ENCODE measurements at regions not wholly inside any gene's neighbourhood (a gene's known extent, or its start where the extent isn't known, plus 50 kb on each side); places are given as distances from the start of the nearest gene placed in this dataset.

GRCh38 chr4:176539091-176539784 is 219.5 kb downstream of the SPCS3 start:
- Histone ChIP-seq H4K20me1 (ENCODE audit: insufficient read depth, low read length) (no peaks in the 10 kb centered on the region), H3K4me2 (ENCODE audit: insufficient read depth, low read length) (no peak overlapping the region), H3K36me3 (ENCODE audit: insufficient read depth, low read length) (no peaks in the 10 kb centered on the region), H3K79me2 (ENCODE audit: insufficient read depth, low read length) (no peaks in the 10 kb centered on the region), H3K27ac (ENCODE audit: low read depth, low read length) (peak overlapping the region; percentile 99), H3K4me1 (ENCODE audit: insufficient read depth, low read length) (peaks cover 27% of the 10 kb centered on the region), H2AFZ (ENCODE audit: low read length) (no peak overlapping the region), H3K9me3 (ENCODE audit: low read depth, low read length) (no peaks in the 10 kb centered on the region), H3K4me3 (ENCODE audit: insufficient read depth, low read length) (no peak overlapping the region), H3K27me3 (ENCODE audit: insufficient read depth, low read length) (no peaks in the 10 kb centered on the region)
- no peak for TF ChIP-seq CTCF (IDR thresholded peaks at IDR 0.05; ENCODE audit: extremely low read depth, low read depth, low read length)
- DNase-seq (ENCODE audit: insufficient read length, low spot score, missing footprints): peak; percentile 22

- TF ChIP-seq CTCF (IDR thresholded peaks at IDR 0.05; ENCODE audit: extremely low read depth, low read depth, low read length): no peak
- H3K4me3 ChIP-seq (ENCODE audit: insufficient read depth, low read length): no peak overlapping the region
- H3K36me3 ChIP-seq (ENCODE audit: insufficient read depth, low read length): no peaks in the 10 kb centered on the region
- no peak for DNase-seq (ENCODE audit: insufficient read length, low spot score, missing footprints)
- peak overlapping the region; percentile 99 for H3K27ac ChIP-seq (ENCODE audit: low read depth, low read length)
- no peak overlapping the region for H3K4me2 ChIP-seq (ENCODE audit: insufficient read depth, low read length)
- no peaks in the 10 kb centered on the region for H3K79me2 ChIP-seq (ENCODE audit: insufficient read depth, low read length)
- no peak overlapping the region for H2AFZ ChIP-seq (ENCODE audit: low read length)
- H3K4me1 ChIP-seq (ENCODE audit: insufficient read depth, low read length): peaks cover 23% of the 10 kb centered on the region
- no peaks in the 10 kb centered on the region for H3K27me3 ChIP-seq (ENCODE audit: insufficient read depth, low read length)
- H4K20me1 ChIP-seq (ENCODE audit: insufficient read depth, low read length): no peaks in the 10 kb centered on the region
- no peaks in the 10 kb centered on the region for H3K9me3 ChIP-seq (ENCODE audit: low read depth, low read length)
Observed at GRCh38 chr4:176539785-176540175, 220.0 kb downstream of the SPCS3 start.

GRCh38 chr4:176540814-176541213 is 221.0 kb downstream of the SPCS3 start:
- H3K4me2 ChIP-seq (ENCODE audit: insufficient read depth, low read length): no peak overlapping the region
- no peaks in the 10 kb centered on the region for H3K79me2 ChIP-seq (ENCODE audit: insufficient read depth, low read length)
- no peak overlapping the region for H3K4me3 ChIP-seq (ENCODE audit: insufficient read depth, low read length)
- no peaks in the 10 kb centered on the region for H3K9me3 ChIP-seq (ENCODE audit: low read depth, low read length)
- H3K27ac ChIP-seq (ENCODE audit: low read depth, low read length): no peak overlapping the region
- no peak overlapping the region for H2AFZ ChIP-seq (ENCODE audit: low read length)
- H3K4me1 ChIP-seq (ENCODE audit: insufficient read depth, low read length): peaks cover 21% of the 10 kb centered on the region
- TF ChIP-seq CTCF (IDR thresholded peaks at IDR 0.05; ENCODE audit: extremely low read depth, low read depth, low read length): no peak
- no peaks in the 10 kb centered on the region for H3K36me3 ChIP-seq (ENCODE audit: insufficient read depth, low read length)
- no peak for DNase-seq (ENCODE audit: insufficient read length, low spot score, missing footprints)
- H4K20me1 ChIP-seq (ENCODE audit: insufficient read depth, low read length): no peaks in the 10 kb centered on the region
- no peaks in the 10 kb centered on the region for H3K27me3 ChIP-seq (ENCODE audit: insufficient read depth, low read length)

- Histone ChIP-seq H3K27ac (ENCODE audit: low read depth, low read length) (no peak overlapping the region), H3K4me1 (ENCODE audit: insufficient read depth, low read length) (peaks cover 33% of the 10 kb centered on the region), H3K27me3 (ENCODE audit: insufficient read depth, low read length) (no peaks in the 10 kb centered on the region), H2AFZ (ENCODE audit: low read length) (no peak overlapping the region), H4K20me1 (ENCODE audit: insufficient read depth, low read length) (no peaks in the 10 kb centered on the region), H3K4me2 (ENCODE audit: insufficient read depth, low read length) (no peak overlapping the region), H3K36me3 (ENCODE audit: insufficient read depth, low read length) (no peaks in the 10 kb centered on the region), H3K4me3 (ENCODE audit: insufficient read depth, low read length) (no peak overlapping the region), H3K9me3 (ENCODE audit: low read depth, low read length) (no peaks in the 10 kb centered on the region), H3K79me2 (ENCODE audit: insufficient read depth, low read length) (no peaks in the 10 kb centered on the region)
- DNase-seq (ENCODE audit: insufficient read length, low spot score, missing footprints): no peak
- TF ChIP-seq CTCF (IDR thresholded peaks at IDR 0.05; ENCODE audit: extremely low read depth, low read depth, low read length): no peak
Observed at GRCh38 chr4:176545872-176546271, 226.1 kb downstream of the SPCS3 start.

Data from osteoblast (primary cell).